GM21576 (cell line): ENCODE measurements at regions not wholly inside any gene's neighbourhood (a gene's known extent, or its start where the extent isn't known, plus 50 kb on each side); places are given as distances from the start of the nearest gene placed in this dataset.

ENCODE experiments used
- ATAC-seq: cut with Tn5 transposase; IDR thresholded peaks from one replicate; pipeline ENCODE4 v1.9.1; 2021; ENCODE audit warnings: mild to moderate bottlenecking, moderate library complexity; ENCODE audit not compliant: unreplicated experiment

GRCh38 chr10:43885842-43886241, 237.2 kb upstream of the ZNF32 start:
- no peak for ATAC-seq

GRCh38 chr10:43885252-43885651, 236.6 kb upstream of the ZNF32 start:
- ATAC-seq: no peak

- ATAC-seq: no peak
Measured at GRCh38 chr10:43884501-43885105, 235.9 kb upstream of the ZNF32 start.

GRCh38 chr10:43882711-43883110, 234.0 kb upstream of the ZNF32 start:
- no peak for ATAC-seq

GRCh38 chr10:43881657-43882056, 233.0 kb upstream of the ZNF32 start:
- no peak for ATAC-seq

GRCh38 chr10:43880160-43880559, 231.5 kb upstream of the ZNF32 start:
- ATAC-seq: no peak

- ATAC-seq: no peak
Measured at GRCh38 chr10:43879742-43880141, 231.1 kb upstream of the ZNF32 start.

- ATAC-seq: no peak
Measured at GRCh38 chr10:43879162-43879561, 230.5 kb upstream of the ZNF32 start.

GRCh38 chr10:43878386-43878785, 229.7 kb upstream of the ZNF32 start:
- no peak for ATAC-seq

- ATAC-seq: no peak
Measured at GRCh38 chr10:43876976-43877375, 228.3 kb upstream of the ZNF32 start.

GRCh38 chr10:43874984-43875383, 226.3 kb upstream of the ZNF32 start:
- ATAC-seq: no peak

GRCh38 chr10:43873717-43874116, 225.0 kb upstream of the ZNF32 start:
- ATAC-seq: no peak

- no peak for ATAC-seq
Measured at GRCh38 chr10:43872644-43873043, 224.0 kb upstream of the ZNF32 start.

GRCh38 chr10:43871545-43871944, 222.9 kb upstream of the ZNF32 start:
- no peak for ATAC-seq

GRCh38 chr10:43870968-43871439, 222.3 kb upstream of the ZNF32 start:
- no peak for ATAC-seq

GRCh38 chr10:43869669-43870322, 221.1 kb upstream of the ZNF32 start:
- no peak for ATAC-seq

- ATAC-seq: no peak
Measured at GRCh38 chr10:43868952-43869351, 220.3 kb upstream of the ZNF32 start.

GRCh38 chr10:43867667-43868565, 219.2 kb upstream of the ZNF32 start:
- no peak for ATAC-seq

- ATAC-seq: no peak
Measured at GRCh38 chr10:43867113-43867512, 218.4 kb upstream of the ZNF32 start.

GRCh38 chr10:43866712-43867111, 218.0 kb upstream of the ZNF32 start:
- no peak for ATAC-seq

- ATAC-seq: no peak
Measured at GRCh38 chr10:43865265-43866135, 216.8 kb upstream of the ZNF32 start.
